NCI-H2029 treated with DMSO at 0.1 percent for 48 hours (cell line): ENCODE measurements at regions not wholly inside any gene's neighbourhood (a gene's known extent, or its start where the extent isn't known, plus 50 kb on each side); places are given as distances from the start of the nearest gene placed in this dataset.
"Not testable (repeated sequence)": the region's sequence is repeated elsewhere in the genome, so short reads cannot be mapped to it uniquely, and the experiment has no call there.

Experiments used
- DNase-seq: peaks from one replicate; lab custom pipeline; 2025; lab: John Stamatoyannopoulos, UW

DNA sequence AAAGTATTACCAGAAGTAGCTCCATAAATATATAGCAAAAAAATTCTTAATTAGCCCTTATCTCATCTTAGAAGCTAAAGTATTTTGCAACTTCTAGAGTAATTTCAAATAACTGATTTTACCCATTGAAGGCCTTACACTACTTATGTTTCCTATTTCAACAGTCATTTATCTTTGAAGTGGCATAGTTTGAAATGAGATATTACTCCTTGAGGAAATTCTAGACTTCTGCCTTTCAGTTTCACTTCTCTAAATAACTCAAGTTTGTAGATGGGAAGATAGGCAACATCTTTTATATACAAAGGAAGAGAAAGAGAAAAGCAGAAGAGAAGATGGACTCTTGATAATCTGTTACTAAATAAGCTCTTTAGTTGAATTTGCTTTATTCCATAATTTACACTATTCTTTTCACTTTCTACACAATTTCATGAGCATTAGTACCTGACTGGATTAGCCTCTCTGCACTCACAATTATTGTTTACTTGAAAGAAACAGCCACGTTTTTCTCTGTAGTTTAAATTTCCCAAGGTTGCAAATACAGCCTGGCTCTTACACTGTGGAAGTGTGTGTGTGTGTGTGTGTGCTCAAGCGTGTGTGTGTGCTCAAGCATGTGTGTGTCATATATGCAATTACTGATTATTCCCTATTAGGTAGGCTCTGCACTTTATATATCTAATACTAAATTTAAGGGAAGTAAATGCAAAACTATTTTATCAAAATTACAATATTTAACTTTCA lies 60.6 kb upstream of the EMB start:
- DNase-seq = no peak

DNA sequence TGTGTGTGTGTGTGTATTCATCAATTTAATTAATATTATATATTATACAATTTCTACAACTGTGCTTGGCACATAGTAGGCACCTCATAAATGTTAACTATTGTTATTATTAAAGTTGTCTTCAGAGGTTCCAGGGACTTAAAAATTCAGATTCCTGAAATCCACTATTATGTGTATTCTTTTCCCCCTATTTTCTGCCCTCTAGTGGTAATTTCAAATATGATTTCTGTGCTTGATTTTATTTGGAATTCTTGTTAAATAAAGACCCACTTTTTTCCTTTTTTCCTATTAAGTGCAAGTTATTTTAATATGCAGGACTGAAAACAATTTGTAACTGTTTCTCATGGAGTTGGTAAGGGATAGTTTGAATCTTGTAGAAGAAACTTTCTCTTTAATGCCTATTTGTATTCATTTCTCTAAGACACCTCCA lies 72.0 kb upstream of the EMB start:
- not testable (repeated sequence) for DNase-seq

DNA sequence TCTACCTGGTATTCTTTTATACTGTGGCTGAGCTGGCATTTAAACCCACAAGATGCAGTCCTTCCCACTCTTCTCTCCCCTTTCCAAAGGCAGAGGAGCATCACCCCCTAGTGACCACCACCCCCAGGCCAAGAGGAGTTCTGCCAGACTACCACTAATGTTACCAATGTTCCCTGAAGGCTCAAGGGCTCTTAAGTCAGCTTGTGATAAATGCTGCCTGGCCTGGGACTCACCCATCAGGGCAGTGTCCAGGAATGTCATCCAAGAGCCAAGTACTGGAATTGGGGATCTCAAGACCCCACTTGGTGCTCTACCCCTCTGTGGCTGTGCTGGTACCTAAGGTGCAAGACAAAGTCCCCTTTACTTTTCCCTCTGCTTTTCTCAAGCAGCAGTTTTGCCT lies 80.0 kb upstream of the EMB start:
- not testable (repeated sequence) for DNase-seq

DNA sequence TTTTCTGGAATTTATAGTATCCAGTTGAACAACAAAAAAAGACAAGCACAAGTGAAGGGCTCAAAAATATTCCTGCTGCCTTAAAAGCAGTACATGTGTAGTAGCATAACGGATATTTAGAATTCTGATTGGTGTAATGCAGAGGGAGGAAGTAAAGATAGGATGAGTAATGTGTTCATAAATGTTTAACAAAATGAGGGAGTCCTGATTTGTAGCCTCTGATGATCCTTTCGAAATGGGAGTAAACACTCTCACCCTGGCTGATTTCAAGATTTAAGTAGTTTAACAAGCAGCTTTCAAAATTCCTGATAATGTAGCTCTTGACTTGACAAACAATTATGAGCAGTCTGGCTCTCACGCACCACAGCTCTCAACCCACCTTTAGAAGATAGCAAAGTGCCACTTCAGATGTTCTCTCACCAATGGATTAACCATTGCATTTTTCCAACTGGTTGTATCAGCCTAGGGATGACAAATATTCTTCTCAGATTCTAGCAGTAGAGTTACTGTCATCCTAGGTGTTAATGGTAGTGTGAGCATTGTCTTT lies 86.5 kb upstream of the EMB start:
- peak; percentile 51 for DNase-seq

DNA sequence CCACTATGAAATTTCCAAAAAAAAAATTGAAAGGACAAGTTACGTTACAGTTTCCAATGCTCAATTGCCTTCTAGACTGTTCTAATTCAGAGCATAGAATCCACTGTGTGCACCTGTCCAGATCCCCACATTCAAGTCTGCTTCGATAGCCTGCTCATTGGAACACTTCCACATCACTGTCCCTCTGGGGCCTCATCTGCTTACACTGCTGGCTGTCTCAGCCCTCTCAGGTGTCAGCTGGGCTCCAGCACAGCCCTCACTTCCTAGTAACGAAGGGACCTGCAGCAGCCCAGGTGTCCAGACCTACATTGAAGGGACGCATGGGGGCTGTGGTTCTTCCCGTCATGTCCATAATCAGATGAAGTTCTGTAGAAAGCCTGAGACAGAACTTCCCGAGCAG lies 94.3 kb upstream of the EMB start:
- DNase-seq = no peak

DNA sequence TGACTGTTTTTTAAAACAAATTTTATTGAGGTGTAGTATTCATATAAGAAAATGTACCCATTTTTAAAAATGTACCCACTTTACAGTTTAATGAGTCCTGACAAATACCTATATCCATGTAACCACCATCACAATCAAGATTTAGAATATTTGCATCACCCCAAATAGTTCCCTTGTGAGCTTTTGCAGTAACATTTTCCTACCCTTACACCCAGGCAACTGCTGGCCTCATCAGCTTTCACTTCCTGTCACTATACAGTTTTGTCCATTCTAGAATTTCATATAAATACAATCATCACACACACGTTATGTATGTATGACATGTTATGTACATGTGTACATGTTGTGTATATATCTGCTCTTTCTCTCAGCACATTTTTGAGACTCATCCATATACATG lies 96.4 kb upstream of the EMB start:
- DNase-seq = not testable (repeated sequence)

DNA sequence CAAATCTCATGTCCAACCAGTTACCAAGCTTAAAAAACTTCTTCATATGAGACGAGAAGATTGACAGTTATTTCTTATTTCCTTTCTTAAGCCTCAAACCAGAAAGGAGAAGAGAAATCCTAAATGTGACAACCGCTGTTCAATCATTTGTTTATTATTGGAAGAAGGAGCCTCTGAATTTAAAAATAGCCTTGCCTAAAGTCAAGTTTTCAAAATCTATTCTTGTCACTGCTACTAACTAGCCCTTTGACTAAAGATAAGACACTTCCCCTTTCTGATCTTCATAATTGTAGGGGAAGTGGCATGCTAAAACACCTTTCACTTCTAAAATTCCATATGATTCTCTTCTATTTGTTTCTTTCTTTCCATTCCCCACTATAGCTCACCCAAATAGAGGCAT lies 106.2 kb upstream of the EMB start:
- DNase-seq = no peak

DNA sequence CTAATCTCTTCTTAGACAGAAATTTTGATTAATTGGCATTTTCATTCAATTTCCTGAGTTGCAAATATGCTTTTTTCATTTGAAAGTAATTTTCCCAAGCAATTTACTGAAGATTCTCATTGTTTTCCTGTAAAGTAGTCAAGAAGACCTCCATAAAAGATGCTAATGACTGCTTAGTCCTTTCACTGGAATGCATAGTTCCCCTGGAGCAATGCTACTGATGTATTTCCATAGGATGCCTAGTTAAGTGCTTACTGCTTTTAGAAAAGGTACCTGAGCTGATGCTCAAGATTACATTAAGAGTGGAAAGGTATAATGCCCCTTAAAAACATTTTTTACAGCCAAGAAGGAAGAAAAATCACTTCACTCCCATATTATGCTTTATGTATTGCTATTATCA lies 109.2 kb upstream of the EMB start:
- DNase-seq = no peak

DNA sequence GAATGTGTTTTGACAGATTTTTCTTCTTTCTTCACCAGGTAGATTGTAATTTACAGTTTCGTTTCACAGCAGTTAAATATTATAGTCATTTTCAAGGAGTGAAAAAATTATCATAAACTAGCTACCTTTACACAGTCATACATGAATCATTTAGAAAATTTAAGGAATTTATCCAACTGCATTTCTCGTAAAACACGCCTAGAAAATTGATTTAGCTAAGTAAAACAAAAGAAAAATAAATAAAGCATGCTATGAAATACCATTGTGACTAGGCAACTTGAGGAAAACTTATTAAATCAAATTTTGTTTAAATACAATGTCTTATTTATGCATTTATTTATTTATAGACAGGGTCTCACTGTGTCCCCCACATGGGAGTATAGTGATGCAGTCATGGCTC lies 109.9 kb upstream of the EMB start:
- no peak for DNase-seq

DNA sequence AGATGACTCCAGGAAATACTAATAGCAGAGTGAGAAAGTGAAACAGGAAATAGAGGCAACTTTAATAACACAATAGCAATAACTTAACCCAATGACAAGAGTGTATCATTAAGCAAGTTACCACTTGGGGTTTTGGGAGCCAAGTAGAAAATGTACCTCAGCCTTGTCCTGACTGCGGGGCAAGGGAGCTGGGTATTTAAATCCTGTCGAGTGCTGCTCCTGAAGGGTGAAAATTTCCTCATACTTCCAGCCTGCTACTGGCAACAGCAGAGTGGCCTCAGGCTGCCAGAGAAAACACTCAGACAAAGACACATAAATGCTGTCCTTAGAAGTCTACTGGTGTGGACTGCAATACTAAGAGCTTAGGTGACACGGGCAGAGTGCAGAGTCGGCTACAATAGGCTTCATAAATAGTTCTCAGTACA lies 112.5 kb upstream of the EMB start:
- peak; percentile 11 for DNase-seq

DNA sequence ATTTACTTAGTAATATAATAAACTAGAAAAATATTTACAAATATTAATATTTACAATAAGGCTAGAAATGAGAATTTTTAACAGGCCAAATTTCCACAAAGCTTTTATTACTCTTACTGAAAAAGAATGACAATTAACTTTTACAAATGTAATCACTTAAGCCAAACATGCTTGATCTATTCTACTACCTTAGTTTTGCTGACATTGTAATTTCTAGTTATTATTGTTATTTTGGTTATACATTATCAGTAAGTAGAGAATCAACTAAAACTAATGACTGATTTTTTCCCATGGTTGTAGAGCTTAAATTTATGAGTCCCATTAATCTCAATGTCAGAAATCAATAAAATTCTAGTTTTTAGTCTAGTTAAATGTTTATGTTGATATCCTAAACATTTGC lies 107.8 kb upstream of the PARP8 start:
- DNase-seq = not testable (repeated sequence)

DNA sequence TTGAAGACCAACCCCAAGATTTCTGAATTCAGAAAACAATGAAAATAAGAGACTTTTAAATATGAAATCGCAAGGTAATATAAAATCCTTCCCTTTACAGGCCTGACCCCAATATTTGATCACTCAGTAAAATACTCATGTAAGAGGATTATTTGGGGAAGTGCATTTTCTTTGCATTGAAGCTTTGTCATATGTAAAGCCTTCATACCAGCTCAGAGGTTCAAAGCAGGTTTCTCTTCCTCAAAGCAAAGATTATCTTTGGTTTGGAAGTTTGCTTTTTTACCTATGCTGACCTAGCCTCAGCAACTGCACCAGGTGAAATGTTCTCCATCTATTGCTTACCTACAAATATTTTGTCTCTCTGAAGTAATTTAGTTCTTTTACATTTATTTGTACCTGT lies 106.5 kb upstream of the PARP8 start:
- DNase-seq = no peak

DNA sequence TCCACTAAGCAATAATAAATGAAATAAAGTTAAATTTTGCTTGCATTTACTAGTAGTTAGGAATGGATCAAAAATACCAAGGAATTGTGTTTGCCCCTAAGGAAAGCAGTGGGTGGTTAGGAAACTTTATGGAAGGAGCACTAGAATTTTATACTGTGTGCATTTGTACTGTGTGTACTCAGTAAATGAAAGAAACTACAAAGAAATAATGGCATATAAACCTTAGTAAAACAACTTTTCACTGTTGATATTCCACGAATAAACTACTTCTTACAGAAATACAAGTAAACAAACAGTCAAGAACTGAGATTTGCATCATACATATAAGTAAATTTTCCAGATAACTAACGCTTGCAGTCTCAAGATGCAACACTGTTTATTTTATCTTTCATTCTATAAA lies 103.7 kb upstream of the PARP8 start:
- no peak for DNase-seq

DNA sequence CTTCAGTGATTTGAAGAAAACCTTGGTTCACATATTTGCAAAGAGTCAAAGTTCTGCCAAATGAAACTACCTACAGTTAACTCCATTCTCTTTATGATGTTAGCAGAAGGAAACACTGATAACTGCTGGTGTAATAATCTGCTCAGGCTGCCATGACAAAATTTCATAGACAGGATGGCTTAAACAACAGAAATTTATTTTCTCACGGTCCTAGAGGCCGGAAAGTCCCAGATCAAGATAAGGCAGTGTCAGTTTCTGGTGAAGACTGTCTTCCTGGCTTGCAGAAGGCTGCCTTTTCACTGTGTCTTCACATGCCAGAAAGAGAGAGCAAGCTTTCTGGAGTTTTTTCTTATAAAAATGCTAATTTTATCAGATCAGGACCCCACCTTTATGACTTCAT lies 102.4 kb upstream of the PARP8 start:
- no peak for DNase-seq

DNA sequence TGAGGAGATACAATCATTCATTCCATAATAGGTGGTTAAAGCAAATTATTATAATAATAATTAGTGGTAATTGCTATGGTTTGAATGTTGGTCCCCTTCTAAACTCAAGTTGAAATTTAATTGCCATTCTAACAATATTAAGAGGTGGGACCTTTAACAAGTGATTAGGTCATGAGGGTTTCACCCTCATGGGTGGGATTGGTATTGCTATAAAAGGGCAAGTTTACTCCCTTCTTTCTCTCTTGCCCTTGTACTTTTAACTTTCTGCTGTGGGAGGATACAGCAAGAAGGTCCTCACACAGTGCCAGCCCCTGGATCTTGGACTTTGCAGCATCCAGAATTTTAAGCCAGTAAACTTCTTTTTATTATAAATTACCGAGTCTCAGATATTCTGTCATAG lies 101.9 kb upstream of the PARP8 start:
- no peak for DNase-seq

DNA sequence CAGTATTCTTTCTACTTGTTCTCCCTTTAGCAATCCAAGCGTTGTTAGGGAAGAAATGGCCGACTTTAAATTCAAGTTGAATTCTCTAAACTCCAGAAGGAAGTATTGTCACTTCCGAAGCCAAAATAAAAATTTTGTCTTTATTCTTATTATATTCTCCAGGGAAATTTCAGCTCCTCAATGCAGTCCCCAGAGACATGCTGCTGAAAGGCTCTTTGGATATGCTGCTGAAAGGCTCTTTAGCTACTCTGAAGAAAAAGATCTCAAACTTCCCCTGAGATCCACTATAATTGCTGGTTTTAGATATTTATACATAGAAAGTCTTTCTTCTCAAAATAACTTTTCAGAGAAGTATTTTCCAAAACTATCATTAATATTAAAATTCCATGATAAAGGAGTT lies 92.3 kb upstream of the PARP8 start:
- no peak for DNase-seq

DNA sequence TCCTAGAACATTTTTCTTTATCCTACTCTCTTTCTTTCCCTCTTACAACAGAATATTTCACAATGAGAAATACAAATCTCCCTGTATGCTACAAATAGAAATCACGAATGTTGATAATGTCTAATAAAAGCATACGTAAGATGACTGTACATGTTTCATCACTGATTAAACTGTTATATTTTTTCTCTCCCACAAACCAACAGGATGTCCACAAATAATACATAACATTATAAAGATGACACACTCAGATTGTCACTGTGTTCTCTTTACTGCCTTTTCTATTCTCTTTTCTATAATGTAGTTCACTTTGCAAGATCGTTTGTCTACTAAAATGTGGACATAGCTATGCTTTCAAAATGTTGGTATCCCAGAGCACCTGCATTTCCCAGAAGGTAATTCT lies 90.7 kb upstream of the PARP8 start:
- no peak for DNase-seq

DNA sequence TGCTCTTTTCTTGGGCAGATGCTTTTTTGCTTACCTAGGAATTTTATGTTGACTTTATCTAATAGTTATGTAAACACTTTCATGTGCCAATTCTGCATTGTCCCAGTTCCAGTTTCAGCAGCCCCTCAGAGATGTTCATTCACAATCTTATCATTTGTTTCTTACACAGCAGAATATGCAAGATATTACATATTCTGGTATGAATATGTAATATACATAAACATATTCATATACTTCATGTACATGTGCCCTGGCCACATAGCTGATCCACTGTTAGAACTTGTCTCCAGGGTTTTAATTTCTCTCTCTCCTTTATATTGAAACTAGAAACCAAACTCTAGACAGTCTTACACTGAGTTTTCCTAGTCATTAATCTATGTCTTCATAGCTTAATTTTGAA lies 90.2 kb upstream of the PARP8 start:
- peak; percentile 42 for DNase-seq

DNA sequence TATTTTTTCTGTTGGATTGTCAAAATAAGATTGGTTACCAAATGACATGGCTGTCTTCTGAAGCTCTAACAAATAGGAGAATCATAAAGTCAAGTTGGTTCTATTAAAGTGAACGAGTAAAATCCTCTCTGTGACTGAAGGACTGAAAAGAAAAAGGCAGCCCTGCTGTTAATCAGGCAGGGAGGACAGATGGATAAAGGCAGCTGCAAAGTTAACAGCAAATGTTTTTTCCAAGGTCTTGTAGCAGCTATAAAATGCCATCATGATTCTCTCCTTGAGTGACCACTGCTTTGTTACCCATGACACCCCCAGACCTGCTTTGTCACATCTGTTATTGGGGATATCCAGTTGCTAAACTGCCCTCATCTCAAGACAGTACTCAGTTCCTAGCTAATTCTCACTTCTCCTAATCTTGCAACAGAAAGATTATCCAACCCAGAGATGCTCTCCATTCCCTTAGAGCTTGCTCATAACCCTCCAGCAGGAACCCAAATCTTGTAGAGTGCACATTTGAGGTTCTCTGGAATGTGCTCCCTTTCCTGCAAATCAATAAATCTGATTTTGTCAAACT lies 89.7 kb upstream of the PARP8 start:
- no peak for DNase-seq

DNA sequence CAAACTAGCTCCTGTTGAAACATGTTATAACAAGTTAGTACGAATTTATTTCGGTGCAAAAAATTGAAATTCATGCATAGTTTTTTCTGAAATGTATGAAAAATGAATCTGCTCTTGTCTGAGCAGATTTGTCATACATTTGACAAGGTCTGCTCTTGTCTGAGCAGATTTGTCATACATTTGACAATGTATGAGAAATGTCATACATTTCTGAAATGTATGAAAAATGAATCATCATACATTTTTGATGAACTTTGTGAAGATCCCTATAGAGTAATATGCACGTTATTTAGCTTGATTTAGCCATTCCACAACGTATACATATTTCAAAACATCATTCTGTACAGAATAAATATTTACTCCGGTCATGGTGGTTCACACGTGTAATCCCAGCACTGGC lies 85.9 kb upstream of the PARP8 start:
- DNase-seq = no peak

DNA sequence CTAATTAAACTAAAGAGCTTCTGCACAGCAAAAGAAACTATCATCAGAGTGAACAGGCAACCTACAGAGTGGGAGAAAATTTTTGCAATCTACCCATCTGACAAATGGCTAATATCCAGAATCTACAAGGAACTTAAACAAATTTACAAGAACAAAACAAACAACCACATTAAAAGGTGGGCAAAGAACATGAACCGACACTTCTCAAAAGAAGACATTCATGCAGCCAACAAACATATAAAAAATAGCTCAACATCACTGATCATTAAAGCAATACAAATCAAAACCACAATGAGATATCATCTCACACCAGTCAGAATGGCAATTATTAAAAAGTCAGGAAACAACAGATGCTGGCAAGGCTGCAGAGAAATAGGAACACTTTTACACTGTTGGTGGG lies 84.6 kb upstream of the PARP8 start:
- DNase-seq = not testable (repeated sequence)

DNA sequence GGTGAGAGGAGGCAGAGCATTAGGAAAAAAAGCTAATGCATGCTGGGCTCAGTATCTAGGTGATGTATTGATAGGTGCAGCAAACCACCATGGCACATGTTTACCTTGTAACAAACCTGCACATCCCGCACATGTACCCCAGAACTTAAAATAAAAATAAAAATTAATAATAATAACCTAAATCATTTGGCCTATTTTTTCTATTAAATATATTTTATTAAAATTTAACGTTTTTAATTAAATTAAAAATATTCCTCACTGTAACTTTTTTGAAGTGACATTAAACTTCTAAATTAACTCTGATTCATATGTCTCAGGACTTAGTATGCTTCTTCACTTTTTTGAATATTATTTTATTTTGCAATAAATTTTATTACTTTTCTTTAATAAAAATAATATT lies 83.7 kb upstream of the PARP8 start:
- DNase-seq = no peak

DNA sequence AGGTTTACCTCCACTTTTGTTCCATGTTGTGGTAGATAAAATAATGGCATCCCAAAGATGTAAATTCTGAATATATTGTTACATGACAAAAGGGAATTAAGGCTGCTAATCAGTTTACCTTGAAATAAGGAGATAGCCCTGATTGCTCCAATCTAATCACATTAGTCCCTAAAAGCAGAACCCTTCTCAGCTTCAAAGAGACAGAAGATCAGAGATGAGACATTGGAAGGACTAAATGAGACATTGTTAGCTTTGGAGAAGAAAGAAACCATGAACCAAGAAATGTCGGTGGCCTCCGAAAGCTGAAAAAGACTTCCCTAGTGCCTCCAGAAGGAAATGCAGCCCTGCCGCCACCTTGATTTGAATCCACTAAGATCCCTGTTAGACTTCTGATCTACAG lies 82.8 kb upstream of the PARP8 start:
- no peak for DNase-seq

DNA sequence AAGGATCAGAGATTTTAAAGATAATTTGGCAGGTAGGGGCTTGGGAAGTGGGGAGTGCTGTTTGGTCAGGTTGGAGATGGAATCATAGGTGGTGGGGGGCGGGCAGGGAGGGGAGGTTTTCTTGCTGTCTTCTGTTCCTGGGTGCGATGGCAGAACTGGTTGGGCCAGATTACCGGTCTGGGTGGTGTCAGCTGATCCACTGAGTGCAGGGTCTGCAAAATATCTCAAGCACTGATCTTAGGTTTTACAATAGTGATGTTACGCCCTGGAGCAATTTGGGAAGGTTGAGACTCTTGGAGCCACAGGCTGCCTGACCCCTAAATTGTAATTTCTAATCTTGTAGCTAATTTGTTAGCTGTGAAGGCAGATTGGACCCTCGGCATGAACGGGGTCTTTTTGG lies 78.0 kb upstream of the PARP8 start:
- not testable (repeated sequence) for DNase-seq
